COLO829 (cell line): ENCODE measurements at regions not wholly inside any gene's neighbourhood (a gene's known extent, or its start where the extent isn't known, plus 50 kb on each side); places are given as distances from the start of the nearest gene placed in this dataset.
A peak's percentile ranks its signal among the peaks of the same experiment; 100 is the strongest.
"Not testable (repeated sequence)": the region's sequence is repeated elsewhere in the genome, so short reads cannot be mapped to it uniquely, and the experiment has no call there.

Experiments
- DNase-seq: peaks from one replicate; pipeline ENCODE4 v3.0.0; 2012; ENCODE audit warnings: low spot score

DNA sequence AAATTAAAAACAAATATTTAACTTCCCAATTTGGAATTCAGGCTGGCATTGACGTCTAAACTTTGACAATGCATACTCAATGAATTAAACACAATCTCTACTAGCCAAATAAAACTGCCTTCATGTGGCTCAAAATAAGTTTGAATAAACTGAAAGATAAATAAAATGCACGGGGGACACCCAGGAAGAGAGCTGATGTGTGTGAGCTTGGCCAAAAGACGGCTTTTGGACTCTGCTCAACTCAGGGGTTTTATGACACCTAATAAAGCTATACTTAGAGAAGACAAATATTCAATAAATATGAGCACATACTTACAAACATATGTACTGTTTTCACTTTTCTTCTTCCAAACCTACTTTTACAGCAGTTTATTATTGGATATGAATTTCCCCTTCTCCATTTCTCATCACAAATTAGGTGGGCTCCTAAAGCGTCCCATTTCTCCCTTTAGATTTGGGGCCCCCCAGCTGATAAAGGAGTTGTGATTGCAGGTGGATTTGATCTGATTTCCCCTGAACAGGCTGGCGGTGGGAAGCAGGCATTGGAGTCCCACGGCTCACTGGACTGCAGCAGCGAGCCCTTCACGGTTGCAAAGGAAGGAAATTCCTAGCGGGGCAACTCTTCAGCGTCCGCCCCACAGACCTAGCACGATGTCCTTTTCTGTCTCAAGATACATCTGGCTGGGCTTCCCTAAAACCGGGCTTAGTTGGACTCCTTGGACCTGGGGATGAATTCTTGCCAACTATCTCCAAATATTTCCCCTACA lies 79.6 kb downstream of the INSIG1 start:
- no peak for DNase-seq

GRCh38 chr7:155377838-155378579 lies 79.9 kb upstream of the EN2 start:
- DNase-seq: no peak

DNA sequence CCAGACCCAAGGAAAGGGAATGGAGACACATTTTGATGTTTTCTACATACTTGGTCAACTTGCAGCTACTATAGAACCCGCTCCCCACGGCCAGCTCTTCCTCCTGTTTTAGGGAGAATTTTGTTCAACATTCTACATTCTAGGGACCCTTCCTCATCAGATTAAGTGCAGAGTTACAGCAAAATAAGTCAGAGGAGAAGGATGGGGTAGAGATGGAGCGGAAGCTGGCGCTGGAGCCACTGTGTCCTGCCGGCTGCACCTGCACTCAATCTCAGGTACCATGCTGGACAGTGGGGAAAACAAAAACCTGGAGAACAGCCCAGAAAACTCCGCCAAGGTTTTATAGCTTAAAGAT lies 79.4 kb upstream of the EN2 start:
- no peak for DNase-seq

DNA sequence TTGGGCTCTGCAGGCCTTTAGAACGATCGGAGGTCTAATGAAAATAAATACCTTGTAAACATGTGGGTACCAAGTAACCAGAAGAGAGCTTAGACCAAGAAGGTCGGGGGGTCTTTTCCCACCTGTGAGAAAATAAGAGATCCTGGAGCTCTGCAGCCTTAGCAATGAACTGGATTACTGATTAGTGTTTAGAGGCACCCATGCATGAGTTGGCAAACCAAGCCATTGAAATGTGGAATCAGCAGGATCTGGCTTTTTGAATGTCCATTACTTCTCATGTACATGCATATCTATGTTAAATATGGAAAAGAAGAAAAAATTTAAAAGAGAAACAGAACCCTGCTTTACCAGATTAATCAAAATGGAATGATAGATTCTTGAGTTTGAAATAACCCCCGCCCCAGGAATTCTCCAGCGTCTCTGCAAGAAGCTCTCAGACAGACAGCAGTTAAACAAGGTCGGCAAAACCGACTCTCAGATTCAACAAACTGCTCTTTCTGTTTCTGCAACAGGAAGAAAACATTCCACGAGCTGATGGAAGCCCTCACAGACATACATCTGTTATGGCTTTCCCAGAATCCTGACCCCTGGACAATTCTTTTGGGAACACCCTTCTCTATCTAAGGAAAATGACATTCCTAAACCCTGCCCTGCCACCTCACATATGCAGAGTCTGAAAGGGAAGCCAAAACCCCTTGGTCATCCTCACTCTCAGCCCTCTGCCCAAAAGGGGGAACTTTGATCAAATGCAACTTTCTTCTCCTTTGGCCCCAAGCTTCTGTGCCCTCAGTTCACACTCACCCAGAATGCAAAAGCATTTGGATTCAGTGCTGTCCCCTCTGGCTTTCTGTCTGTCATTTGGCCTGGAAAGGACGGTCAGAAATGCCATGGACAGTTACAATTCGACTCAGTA lies 78.7 kb upstream of the EN2 start:
- no peak for DNase-seq

GRCh38 chr7:155380221-155380861 lies 77.6 kb upstream of the EN2 start:
- peak; percentile 53 for DNase-seq

DNA sequence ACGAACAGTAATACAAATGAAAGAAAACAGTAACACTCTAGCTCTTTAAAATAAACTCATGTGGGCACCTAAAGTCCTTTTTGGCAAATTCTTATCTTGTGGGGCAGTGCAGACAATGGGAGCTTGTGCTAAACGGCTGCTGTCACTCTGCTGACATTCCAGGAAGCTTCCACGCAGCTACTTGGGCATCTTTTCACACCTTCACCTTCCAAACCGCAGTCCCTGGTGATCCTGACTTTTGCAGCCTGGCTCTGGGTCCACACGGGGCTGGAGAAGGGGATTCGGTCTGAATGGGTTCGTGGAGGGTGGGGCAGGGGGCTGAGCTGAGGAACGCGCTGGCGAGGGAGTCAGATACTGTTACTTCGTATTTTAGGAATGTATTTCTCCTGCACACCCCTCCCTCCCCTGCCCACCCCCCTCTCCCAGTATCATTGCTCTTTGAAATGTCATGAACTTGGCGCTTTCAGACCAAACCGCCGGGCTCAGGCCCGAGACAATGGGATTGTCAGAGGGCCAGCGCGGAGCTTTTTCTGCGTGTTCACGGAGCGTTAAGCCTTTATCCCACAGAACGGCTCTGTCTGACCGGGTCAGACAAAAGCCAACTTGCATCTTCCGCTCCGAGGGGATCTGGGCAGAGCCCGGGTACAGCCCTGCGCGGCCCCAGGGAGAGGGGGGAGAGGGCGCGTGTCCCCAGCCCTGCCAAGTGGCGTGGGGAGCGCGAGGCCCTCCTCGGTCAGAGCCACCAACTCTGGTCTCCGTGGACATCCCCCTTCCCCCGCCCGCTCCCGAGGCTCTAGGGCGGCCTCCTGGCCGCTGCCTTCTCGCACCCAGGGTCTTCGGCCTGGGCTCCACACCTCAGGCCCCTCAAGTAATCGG lies 76.7 kb upstream of the EN2 start:
- DNase-seq: peak; percentile 13

DNA sequence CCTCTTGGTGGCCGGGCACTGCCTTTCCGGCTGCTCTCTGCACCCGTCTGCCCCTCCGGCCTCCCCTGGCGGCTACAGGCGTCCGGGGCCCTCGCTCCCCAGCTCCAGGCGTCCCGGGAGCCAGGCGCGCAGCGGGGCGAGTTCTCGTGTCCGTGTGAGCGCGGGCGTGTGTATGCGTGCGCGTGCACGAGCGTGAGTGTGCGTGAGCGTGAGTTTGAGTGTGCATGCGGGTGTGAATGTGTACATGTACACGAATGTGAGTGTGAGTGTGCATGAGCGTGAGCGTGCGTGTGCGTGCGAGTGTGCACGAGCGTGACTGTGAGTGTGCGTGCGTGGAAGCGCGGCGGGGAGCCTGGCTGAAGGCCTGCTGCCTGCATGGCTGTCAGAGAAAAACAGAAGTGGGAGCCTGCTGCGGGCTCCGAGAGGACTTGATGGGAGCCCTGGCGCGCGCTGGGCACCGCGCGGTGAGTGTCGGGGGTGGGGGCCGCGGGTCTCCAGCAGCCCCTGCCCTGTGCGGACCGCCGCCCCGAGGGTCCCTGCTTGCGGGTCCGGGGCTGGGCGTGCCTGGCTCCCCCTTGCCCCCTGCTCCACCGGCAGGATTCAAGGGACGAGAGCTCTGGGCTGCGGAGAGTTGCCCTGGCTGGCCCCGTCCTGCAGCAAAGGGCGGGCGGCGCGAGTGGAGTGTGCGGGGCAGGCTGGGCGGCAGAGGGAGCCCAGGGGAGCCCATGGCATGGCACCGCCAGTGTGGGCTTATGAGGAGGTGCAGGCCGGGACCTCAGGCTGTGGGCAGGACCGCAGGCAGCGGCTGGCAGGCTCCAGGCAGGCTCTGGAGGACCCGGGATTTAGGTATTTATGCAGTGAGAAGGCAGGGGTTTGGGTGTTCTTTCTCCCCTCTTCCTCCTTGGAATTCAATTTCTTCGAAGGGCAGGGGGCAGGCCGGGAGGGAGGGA lies 75.8 kb upstream of the EN2 start:
- no peak for DNase-seq

GRCh38 chr7:155382802-155383171 lies 75.1 kb upstream of the EN2 start:
- no peak for DNase-seq

DNA sequence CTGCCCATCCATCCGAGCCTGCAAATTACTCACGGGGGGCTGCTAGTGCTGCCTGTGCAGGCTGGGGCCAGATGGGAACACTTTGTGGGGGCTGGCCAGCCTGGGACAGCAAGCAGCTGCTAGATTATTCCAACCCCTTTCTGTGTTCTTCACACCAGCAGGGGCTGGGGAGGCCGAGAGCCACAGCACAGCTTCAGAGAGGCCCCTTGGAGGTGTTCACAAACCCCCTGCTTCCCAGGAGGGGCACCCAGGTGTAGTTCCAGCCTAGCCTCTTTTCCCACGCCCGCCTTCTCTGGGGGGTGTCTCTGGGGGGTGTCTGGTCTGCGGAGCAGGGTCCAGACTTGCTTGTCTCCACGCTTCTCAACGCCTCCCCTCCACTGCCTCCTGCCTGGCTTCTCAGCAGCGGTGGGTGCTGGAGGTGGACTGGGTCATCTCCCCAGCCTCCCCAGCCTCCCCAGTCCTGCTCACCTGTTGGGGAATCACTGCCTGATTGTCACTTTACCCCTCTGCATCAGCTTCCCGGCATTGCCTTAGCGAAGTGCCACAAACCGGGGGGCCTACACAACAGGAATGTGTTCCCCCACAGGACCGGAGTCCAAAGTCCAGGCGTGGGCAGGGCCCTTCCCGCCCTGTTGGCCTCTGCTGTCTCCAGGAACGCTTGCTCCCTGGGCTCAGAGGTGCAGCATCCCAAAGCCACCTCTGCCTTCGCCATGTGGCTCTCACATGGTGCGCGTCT lies 74.0 kb upstream of the EN2 start:
- no peak for DNase-seq

GRCh38 chr7:155384751-155385150 lies 73.2 kb upstream of the EN2 start:
- no peak for DNase-seq

- not testable (repeated sequence) for DNase-seq
These were observed 72.7 kb upstream of the EN2 start for GRCh38 chr7:155385182-155385581.

GRCh38 chr7:155386608-155387007 lies 71.3 kb upstream of the EN2 start:
- no peak for DNase-seq

DNA sequence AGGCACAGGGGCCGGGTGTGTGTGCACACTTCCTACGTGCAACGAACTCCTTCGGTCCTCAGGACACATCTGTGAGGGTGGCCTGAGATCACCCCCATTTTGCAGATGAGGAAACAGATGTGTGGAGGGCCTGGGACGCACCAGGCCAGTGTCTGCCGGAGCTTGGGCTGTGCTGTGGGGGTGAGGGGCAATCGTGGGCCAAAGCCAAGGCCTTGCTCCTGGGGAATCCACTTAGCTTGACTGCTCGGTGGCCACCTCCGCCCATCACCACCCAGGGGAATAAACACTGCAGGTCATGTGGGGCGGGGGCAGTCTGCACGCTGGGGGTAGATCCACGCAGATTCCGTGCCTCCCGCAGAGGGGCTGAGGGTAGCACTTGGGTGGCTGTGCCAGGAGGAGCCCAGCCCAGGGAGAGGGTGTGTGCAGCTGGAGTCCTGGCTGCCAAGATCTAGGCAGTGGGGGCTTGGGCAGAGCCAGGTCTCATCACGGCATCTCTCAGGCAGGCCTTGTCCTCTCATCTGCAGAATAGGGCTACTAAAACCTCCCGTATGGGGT lies 70.8 kb upstream of the EN2 start:
- no peak for DNase-seq

- DNase-seq: no peak
These were observed 69.4 kb upstream of the EN2 start for GRCh38 chr7:155388561-155388960.

DNA sequence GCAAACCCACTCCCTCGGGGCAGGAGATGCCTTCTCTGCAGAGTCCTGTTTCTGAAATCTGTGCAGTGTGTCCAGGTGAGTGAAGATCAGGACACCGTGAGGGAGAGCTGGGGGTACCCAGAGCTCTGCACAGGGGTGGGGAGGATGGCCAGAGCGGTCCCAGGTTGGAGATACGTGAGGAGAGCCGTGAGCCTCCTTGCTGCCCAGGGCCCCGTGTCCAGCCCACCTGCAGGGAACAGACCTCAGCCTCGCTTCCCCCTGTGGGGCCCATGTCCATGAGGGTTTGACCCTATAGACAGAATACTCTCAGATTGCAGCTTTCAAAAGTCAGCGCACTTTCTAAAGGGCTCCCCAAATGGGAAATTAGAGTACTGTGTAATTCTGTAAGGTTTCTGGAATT lies 66.5 kb upstream of the EN2 start:
- no peak for DNase-seq

GRCh38 chr7:155392726-155393570 lies 65.0 kb upstream of the EN2 start:
- no peak for DNase-seq

DNA sequence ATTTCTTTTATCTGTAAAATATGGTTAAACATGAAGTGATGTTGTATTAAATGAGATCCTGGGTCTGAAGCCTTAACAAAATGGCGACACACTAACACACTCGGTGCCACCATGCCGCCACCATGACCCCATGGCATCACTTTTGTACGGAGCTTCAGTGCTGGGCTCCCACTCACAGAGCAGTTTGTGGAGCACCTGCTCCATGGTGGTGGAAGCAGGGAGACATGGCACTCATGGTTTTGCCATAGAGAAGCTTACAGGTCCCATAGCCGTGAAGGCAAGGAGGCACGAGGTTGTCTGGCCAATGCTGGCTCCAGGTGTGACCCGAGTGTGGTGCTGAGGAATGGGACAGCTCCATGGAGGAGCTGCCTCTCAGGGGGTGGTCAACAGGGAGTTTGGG lies 63.5 kb upstream of the EN2 start:
- DNase-seq: no peak

- no peak for DNase-seq
These were observed 62.6 kb upstream of the EN2 start for GRCh38 chr7:155395176-155395797.
